NCI-H510A treated with DMSO at 0.1 percent for 48 hours (cell line): ENCODE measurements at regions not wholly inside any gene's neighbourhood (a gene's known extent, or its start where the extent isn't known, plus 50 kb on each side); places are given as distances from the start of the nearest gene placed in this dataset.
"Not testable (repeated sequence)": the region's sequence is repeated elsewhere in the genome, so short reads cannot be mapped to it uniquely, and the experiment has no call there.

Experiments used
- DNase-seq: peaks from one replicate; lab custom pipeline; 2025; lab: John Stamatoyannopoulos, UW

DNA sequence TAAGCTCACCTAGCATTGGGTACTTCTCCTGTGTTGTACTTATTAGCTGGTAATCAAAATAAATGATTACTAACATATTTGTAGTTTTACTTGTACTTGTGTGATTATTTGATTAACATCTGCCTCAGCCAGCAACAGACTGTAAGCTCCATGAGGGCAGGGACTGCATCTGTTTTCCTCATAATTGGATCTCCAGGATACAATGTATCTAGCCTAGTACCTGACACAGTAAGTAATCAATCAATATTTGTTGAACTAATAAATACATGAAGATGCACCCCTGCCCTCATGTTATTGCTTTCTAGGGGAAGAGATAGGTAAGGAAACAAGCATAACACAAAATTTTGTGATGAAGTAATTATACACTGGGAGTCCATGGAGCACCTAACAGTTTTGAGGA is 101.5 kb downstream of the TENT5C start:
- DNase-seq = no peak

DNA sequence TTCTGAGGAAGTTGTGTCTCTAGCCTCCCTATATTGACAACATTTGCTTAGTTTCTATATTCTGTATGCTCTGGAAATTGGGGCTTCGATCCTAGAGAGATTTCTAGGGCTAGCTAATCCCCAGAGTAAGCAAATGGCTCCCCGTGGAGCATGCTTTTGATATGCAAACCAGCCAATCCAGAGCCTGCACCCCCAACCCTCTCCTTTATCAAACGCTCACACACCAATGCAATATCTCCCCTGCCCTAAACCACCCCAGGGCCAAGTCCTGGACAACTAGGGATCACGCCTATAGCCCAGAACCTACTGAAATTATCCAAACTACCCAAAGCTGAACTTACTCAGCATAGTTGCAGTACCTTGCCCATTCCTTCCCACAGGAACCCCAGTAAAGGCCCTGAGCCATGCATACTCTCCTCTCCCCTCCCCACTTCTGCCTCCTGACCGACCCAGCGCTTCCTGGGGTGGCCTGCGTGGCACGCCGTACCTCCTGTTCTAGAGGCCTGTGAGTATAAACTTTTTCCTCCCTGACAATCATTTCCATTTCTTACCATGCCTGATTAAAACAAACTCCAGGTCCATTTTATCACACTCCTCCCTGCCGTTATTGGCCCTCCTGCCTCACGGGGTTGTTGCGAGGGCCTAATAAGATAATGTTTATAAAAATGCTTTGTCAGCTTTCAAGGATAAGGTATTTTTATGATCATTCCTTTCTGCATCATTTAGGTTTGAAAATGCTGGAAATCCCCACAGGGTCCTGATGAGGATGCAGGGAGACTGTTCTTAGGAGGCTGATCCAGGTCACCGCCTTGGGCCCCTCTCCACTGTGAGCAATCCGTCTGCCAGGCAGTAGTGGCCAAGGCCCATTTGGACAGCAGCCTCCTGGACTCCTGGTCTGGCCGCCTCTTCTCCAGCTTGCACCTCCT is 102.7 kb downstream of the TENT5C start:
- no peak for DNase-seq

DNA sequence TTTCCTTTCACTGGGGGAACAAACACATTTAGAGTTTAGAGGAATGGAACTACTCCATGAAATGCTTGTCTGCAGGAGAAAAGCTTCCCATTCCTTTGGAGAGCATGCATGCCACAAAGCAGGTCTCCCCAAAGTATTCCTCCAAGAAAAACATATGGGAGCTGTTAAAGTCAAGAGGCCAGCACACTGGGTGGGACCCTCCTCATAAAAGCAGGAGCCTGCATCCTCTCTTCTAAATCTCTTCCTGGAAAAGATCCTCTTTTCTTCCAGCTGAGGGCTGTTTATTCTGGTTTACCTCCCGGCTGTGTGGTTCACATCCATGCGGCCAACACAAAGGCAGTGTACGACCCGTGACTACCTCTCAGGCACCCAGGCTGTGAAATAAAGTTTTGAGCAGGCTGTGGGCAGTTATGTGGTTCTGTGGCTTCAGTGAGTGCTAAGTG is 103.4 kb downstream of the TENT5C start:
- no peak for DNase-seq

DNA sequence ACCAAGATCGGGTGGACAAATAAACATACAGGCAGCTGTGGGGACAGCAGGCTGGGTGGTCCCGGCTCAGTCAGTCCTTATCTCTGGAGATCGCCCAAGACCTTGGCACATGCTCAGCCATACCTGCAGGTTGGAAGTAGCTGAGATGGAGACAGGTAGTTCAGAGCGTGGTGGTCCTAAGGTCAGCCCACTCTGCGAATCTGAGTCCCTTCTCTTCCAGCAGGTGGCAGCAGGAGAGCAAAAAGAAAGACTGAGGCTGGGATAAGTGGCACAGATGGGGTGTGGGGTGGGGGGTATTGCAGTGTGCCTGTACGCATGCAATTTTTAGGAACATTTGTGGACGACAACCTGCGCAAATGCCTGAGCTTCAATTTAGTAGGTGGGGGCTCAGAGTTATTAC is 104.9 kb downstream of the TENT5C start:
- no peak for DNase-seq

DNA sequence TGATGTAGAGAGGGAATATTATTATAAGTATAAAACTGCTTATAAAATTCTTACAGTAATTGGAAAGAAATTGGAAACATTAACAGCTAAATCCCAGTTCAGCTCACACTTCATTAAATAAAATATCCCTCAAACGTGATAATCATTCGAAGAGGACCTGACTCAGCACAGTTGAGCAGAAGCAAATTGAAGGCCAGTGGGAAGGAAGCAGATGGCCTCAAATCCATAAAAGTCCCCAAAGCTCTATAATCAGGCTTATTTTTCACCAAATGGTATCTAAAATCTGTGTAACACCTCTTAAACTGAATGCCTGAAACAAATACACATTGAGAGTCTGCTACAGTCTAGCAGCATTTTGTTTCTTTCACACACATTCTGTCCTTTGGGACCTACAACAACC is 106.8 kb downstream of the TENT5C start:
- no peak for DNase-seq

DNA sequence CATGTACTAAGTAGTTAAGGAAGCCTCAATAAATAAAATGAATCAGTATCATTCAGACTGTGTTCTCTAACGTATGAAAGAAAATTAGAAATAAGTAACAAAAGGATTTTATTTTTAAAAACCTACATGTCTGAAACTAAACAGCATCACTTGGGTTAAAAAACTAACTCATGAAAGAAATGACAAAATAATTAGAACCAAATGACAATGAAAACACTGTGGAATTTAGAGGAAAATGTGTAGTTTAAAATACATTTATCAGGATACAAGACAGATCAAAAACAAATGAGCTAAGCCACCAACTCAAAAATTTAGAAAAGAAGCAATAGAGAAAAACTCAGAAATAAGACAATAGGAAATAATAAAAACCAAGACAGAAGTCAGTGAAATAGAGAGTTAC is 108.7 kb downstream of the TENT5C start:
- no peak for DNase-seq

DNA sequence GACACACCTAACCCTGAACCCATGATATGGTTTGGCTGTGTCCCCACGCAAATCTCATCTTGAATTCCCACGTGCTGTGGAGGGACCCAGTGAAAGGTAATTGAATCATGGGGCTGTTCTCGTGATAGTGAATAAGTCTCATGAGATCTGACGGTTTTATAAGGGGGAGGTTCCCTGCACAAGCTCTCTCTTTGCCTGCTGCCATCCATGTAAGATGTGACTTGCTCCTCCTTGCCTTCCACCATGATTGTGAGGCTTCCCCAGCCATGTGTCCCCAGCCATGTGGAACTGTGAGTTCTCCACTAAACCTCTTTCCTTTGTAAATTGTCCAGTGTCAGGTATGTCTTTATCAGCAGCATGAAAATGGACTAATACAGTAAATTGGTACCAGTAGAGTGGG is 110.2 kb downstream of the TENT5C start:
- DNase-seq = not testable (repeated sequence)

DNA sequence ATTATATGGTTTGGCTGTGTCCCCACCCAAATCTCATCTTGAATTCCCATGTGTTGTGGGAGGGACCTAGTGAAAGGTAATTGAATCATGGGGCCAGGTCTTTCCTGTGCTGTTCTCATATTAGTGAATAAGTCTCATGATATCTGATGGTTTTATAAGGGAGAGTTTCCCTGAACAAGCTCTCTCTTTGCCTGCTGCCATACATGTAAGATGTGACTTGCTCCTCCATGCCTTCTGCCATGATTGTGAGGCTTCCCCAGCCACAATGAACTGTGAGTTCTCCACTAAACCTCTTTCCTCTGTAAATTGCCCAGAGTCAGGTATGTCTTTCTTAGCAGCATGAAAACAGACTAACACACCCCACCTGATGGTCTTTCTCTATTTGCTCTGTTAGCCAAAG is 112.1 kb downstream of the TENT5C start:
- not testable (repeated sequence) for DNase-seq

DNA sequence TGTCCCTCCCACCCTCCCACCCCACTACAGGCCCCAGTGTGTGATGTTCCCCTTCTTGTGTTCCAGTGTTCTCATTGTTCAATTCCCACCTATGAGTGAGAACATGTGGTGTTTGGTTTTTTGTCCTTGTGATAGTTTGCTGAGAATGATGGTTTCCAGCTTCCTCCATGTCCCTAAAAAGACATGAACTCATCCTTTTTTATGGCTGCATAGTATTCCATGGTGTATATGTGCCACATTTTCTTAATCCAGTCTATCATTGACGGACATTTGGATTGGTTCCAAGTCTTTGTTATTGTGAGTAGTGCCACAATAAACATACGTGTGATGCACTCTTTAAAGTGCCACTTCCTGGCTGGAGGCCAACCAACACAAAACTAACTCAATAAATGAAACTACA is 112.7 kb downstream of the TENT5C start:
- not testable (repeated sequence) for DNase-seq

DNA sequence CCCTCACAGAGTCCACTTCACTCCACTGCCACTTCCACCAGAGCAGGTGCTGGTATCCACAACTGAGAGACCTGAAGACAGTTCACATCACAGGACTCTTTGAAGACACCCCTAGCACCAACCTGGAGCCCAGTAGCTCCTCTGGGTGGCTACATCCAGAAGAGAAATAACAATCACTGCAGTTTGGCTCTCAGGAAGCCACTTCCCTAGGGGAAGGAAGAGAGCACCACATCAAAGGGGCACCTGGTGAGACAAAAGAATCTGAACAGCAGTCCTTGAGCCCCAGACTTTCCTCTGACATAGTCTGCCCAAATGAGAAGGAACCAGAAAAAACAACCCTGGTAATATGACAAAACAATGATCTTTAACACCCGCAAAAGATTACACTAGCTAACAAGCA is 113.2 kb downstream of the TENT5C start:
- DNase-seq = no peak

DNA sequence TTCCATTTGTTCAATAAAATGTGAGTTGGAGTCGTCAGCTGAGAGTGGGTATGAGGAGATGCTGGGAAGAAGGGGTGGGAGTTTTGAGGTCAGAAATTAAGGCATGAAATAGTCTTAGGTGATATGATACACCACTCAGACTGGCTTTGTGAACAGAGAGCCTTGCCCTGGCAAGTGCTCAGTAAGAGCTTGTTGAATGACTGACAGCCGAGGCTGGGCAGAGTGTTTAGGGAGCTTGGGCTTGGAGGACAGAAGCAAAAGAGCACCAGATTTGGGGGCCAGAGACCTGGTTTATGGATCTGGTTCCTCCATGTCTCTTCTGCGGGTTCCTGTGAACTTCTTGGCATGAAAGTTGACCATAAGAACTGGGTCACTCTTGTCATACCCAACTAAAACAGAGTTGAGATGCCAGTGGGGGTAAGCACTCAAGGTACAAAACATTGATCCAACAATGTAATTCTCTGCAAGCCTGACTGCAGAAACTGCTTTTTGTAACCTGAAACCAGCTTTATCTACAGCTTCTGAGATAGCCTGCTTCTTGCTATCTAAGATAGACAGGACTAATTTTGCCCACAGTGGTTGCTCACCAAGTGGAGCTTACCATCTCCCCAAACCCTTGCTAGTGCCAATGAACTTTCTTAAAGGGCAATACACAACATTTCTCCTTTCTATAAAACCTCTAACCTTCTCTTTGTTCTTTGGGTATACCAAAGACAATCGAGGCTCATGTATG is 126.4 kb downstream of the TENT5C start:
- DNase-seq = no peak

DNA sequence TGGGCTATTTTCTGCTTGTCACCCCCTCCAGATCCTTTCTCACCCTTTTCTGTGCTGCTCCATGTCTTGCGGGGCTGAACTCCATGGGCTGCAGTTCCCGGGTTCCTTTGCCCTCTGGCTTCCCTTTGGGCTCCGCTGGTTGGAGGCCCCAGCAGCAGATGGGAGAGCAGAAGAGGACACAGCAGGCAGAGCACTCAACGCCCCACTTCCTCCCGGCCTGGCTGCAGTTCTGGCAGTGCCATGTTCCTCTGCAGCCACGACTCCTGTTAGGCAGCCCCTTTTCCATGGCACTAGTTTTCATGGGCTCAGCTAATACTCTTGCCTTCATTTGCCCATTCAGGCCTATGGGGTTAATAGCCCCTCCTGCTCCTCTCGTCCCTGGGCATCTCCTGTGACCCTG is 127.1 kb downstream of the TENT5C start:
- no peak for DNase-seq

DNA sequence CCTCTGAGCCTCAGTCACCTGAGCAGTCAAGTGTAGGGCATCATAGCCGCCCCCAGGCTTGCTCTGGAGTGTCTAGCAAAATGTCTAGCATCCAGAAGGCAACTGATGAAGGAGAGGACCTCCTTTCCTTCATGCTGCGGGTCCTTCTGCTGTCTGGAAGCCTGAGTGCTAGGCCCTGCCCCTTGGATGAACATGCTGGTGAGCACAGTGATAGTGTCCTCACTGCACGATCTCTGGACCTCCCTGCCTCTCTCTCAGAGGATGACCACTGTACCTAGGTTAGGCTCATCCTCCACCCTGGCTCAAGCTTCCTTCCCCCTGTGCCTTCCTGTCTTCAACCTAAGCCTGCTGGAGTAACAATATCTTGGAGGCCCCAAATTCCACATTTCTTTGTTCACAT is 128.6 kb downstream of the TENT5C start:
- DNase-seq = no peak

DNA sequence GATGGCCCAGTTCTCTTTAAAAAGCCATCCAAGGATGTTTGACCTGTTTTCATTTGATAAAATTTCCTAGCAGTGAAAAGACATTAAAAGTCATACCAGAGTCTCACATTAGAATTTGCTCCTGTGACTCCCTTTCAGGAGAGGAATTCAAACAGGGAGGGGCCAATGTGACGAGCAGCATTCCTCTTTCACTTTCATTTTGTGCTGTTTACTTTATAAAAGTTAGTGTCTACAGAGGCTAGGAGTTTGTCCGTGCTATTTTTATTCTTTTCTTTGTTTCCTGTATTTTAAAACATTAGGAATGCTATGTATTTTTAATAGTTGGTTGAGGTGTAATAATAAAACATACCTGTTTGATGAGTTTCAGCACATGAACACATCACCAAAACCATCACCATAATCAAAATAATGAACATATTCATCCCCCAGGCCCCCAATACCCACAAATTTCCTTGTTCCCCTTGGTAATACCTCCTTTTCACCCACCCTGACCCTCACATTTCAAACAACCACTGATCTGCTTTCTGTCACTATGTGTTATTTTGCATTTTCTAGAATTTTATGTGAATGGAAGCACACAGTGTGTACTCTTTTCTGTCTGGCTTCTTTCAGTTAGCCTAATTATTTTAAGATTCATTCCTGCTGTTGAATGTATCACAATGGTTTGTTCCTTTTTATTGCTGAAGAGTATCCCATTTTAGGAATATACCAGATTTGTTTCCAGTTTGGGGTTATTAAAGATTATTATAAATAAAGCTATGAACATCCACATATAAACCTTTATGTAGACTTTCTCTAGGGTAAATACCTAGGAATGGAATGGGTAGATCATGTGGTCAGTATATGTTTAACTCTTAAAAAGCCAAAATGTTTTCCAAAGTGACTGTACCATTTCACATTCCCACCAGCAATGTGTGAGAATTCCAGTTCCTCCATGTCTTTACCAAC is 129.5 kb downstream of the TENT5C start:
- DNase-seq = peak; percentile 8

DNA sequence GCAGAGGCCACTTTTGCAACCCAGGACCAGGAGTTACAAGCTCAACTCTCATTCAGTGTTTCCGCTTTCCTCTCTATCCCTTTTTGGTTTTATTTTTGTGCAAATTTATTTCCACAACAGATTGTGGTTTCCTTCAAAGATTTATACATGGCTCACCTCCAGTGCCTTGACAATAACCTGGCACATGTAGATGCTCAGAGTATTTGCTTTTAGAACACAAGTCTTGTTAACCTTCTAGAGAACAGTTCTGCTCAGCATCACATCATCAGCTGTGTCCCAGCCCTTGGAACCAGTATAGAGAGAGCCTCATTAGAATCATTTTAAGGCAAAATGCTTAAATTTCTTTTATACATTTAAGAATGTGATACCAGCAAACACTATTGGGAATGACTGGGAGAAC is 133.7 kb downstream of the TENT5C start:
- DNase-seq = no peak

DNA sequence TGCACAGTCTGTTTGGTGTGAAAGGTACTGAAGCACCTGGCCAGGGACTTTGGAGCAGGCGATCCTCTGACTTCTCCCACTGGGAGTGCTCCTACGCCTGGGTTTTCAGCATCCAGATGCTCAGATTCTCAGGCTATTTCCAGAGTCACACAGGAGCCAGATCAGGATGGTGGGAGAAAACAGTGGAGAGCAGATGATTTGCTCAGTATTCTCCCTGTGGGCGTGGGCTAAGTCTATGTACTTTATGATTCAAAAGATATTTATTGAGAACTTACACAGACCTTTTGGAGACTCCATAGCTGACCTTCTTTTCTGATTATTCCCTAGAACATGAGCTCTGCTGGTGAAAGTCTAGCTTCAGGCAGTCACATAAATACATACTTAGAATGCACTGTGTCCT is 134.6 kb downstream of the TENT5C start:
- DNase-seq = no peak

DNA sequence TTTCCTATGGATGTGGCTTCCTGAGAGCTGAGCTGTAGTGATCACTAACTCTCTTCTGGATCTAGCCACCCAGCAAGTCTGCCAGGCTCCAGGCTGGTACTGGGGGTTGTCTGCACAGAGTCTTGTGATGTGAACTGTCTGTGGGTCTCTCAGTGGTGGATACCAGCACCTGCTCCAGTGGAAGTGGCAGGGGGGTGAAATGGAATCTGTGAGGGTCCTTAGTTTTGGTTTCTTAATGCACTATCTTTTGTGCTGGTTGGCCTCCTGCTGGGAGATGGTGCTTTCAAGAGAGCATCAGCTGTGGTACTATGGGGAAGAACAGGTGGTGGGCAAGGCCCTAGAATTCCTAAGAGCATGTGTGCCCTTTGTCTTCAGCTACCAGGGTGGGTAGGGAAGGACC is 140.7 kb downstream of the TENT5C start:
- DNase-seq = not testable (repeated sequence)

DNA sequence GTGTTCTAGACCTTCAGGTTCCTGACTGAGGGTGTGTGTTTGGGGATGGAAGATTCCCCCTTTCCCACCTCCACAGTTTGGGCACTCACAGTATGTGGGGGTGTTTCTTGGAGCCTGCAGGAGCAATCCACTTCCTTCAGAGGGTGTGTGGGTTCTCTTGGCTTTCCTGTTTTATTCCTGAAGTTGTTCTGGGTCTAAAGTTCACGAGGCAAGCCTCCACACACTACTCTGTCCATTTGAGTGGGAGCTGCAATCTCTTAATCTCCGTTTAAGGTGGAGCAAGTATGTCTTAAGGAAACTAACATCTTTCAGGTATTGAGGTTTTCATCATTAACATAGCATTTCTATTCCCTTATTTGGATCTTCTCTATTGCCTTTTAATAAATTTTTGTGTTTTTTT is 141.8 kb downstream of the TENT5C start:
- no peak for DNase-seq

DNA sequence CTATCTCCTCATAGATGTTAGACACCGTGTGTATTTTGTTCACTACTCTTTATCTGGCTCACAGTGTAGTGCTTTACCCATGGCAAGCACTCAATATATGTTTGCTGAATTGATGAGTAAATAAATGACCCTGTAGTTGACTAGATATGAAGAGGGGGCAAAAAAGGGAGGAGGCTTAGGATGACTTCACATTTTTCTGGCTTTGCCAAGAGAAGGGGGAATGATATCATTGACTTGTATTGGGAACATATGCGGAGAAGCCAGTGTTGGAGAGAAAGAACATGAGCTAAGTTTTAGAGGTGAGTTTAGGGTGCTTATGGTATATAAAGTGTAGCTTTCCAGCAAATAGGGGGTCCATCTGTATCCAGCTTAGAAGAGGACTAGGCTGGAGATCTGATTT is 145.5 kb downstream of the TENT5C start:
- no peak for DNase-seq

DNA sequence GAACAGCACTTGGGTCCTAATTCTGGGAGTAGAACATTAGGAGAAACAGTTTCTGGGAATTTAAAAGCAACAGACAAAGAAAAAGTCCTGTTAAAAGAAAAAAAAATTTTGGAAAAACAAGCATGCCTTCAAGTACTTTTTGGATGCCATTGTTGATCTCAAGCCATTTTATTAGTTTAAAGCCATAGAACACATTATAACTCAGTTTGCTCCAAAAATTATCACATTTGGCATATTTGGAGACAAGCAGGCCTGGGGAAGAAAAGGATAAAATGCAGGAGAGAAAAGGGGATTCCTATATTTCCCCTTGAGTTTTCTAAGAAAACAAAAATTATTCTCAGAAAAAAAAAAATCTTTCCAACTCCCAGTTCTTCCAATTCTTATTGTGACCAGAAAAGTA is 146.8 kb downstream of the TENT5C start:
- no peak for DNase-seq

DNA sequence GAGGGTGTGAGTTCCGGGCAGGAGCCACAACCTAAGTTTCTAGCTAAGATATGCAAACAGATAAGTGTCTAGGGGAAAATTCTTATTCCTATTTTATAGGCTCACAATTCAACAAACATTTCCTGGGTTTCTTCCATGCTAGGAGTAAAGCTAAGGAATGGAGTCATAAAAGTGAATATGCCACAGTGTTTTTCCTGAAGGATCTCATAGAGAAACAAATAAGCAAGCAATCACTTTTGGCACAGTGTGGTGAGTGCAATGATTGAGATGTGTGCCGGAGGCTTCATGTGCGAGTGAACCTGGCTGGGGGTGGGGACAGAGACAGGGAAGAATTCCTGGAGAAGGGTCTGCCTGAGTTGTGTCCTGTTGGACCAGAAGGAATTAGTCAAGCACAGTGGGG is 147.4 kb downstream of the TENT5C start:
- no peak for DNase-seq

DNA sequence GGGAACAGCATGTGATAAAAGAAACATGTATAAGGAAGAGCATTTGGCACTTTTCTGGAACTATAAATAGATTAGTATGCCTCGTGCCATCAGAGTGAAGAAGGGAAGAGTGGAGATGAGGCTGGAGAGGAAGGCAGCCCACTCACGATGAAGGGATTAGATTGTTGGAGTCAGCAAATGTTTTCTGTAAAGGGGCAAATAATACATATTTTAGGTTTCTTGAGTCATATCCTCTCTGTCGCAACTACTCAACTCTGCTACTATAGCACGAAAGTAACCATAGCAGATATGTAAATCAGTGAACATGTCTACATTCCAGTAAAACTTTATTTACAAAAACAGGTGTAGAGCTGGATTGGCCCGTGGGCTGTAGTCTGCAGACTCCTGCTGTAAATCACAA is 147.8 kb downstream of the TENT5C start:
- DNase-seq = no peak
